ENCODE measurements at regions not wholly inside any gene's neighbourhood (a gene's known extent, or its start where the extent isn't known, plus 50 kb on each side); places are given as distances from the start of the nearest gene placed in this dataset.

GRCh38 chr14:25521616-25522015 lies 471.7 kb upstream of the STXBP6 start:
- TF ChIP-seq CTCF (IDR thresholded peaks at IDR 0.05): no peak
- no peak for TF ChIP-seq POLR2A (IDR thresholded peaks at IDR 0.05; ENCODE audit: low read depth)

All from esophagus muscularis mucosa (tissue), 3 donors.